Colonic mucosa (tissue), 4 donors: ENCODE measurements at regions not wholly inside any gene's neighbourhood (a gene's known extent, or its start where the extent isn't known, plus 50 kb on each side); places are given as distances from the start of the nearest gene placed in this dataset.

Experiments used
- DNase-seq: peaks from one replicate; pipeline ENCODE4 v3.0.0-alpha.2; 2020
- H3K27ac ChIP-seq: fragments of 200-600 bp; one replicate; pipeline ENCODE4 v1.8.0; 2021
- H3K27me3 ChIP-seq: fragments of 200-600 bp; one replicate; pipeline ENCODE4 v1.8.0; 2021
- H3K36me3 ChIP-seq: fragments of 200-600 bp; one replicate; pipeline ENCODE4 v1.8.0; 2021
- H3K4me1 ChIP-seq: fragments of 200-600 bp; one replicate; pipeline ENCODE4 v1.8.0; 2021; ENCODE audit warnings: mild to moderate bottlenecking
- H3K4me3 ChIP-seq: fragments of 200-600 bp; one replicate; pipeline ENCODE4 v1.8.0; 2021
- H3K9ac ChIP-seq, 2 donors: one replicate each; pipeline ENCODE4 v1.7.0; 2013; ENCODE audit warnings: control low read depth in 2 of 2, low read depth in 2 of 2, low read length in 2 of 2
- H3K9me3 ChIP-seq: fragments of 200-600 bp; one replicate; pipeline ENCODE4 v1.8.0; 2021
- intact Hi-C: fragments of 100-400 bp; cut with DNase I; formaldehyde crosslinking; loops from one replicate; pipeline ENCODE4 v1.14.1; 2022
- TF ChIP-seq, protein P1 (sequence below): fragments of 200-600 bp; IDR thresholded peaks from one replicate; pipeline ENCODE4 v1.8.0; 2022; ENCODE audit warnings: antibody characterized with exemption, mild to moderate bottlenecking
- donor health status: healthy.
- donor health status: DM: no; HTN: no; CAD: no.
- donor health status: DM: no; HTN: no; CAD: no.

GRCh38 chr16:79929260-79929965, 328.9 kb upstream of the MAF start:
- Histone ChIP-seq H3K4me3 (no peak overlapping the region), H3K9me3 (no peaks in the 10 kb centered on the region), H3K27me3 (no peaks in the 10 kb centered on the region), H3K27ac (no peak overlapping the region), H3K9ac (no peak overlapping the region), H3K36me3 (no peaks in the 10 kb centered on the region), H3K4me1 (no peaks in the 10 kb centered on the region)
- intact Hi-C loops = no loop called here
- TF ChIP-seq, protein P1, sequence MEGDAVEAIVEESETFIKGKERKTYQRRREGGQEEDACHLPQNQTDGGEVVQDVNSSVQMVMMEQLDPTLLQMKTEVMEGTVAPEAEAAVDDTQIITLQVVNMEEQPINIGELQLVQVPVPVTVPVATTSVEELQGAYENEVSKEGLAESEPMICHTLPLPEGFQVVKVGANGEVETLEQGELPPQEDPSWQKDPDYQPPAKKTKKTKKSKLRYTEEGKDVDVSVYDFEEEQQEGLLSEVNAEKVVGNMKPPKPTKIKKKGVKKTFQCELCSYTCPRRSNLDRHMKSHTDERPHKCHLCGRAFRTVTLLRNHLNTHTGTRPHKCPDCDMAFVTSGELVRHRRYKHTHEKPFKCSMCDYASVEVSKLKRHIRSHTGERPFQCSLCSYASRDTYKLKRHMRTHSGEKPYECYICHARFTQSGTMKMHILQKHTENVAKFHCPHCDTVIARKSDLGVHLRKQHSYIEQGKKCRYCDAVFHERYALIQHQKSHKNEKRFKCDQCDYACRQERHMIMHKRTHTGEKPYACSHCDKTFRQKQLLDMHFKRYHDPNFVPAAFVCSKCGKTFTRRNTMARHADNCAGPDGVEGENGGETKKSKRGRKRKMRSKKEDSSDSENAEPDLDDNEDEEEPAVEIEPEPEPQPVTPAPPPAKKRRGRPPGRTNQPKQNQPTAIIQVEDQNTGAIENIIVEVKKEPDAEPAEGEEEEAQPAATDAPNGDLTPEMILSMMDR = no peak
- DNase-seq = no peak

GRCh38 chr16:79928142-79928873, 327.8 kb upstream of the MAF start:
- H3K9ac ChIP-seq = no peak overlapping the region
- no peak overlapping the region for H3K27ac ChIP-seq
- TF ChIP-seq, protein P1 = no peak
- no peaks in the 10 kb centered on the region for H3K4me1 ChIP-seq
- H3K4me3 ChIP-seq = no peak overlapping the region
- H3K27me3 ChIP-seq = no peaks in the 10 kb centered on the region
- H3K36me3 ChIP-seq = no peaks in the 10 kb centered on the region
- H3K9me3 ChIP-seq = no peaks in the 10 kb centered on the region
- peak; percentile 33 for DNase-seq
- intact Hi-C loops = no loop called here

DNA sequence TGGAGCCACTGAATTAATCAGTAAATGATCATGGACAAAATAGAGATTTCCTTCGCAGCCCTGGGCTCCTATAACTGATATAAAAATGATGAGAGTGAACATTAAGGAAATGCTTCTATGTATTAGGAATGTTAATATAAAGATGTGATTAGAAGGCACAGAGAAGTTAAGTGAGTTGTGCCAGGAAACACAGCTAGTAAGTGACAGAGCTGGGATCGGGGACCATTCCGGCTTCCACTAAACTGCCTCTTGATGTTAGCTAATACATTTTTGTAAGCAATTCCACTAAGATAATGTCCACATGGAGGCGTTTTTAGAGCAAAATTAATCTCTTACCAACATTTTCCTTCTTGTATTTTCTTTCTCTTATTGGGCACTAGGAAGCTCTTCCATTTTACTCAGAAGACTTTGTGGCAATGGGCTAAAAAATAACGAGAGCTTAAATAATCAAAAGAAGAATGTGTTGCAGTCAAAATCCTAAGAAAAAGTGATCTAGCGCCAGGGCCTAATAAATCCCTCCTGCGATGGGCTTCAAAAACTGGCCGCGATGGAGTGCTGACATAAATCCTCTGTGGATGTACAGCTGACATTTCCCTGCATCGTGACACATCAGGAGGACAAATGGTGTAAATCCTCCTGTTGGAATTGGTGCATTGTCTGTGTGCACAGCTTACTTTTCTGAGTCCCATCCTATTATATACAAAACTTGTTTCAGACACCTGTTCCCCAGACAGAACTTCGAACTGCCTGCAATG, 326.1 kb upstream of the MAF start:
- Histone ChIP-seq H3K9ac (no peak overlapping the region), H3K9me3 (no peaks in the 10 kb centered on the region), H3K27me3 (no peaks in the 10 kb centered on the region), H3K36me3 (no peaks in the 10 kb centered on the region), H3K27ac (no peak overlapping the region), H3K4me1 (no peaks in the 10 kb centered on the region), H3K4me3 (no peak overlapping the region)
- TF ChIP-seq, protein P1 = no peak
- DNase-seq = no peak
- intact Hi-C loops = no loop called here

DNA sequence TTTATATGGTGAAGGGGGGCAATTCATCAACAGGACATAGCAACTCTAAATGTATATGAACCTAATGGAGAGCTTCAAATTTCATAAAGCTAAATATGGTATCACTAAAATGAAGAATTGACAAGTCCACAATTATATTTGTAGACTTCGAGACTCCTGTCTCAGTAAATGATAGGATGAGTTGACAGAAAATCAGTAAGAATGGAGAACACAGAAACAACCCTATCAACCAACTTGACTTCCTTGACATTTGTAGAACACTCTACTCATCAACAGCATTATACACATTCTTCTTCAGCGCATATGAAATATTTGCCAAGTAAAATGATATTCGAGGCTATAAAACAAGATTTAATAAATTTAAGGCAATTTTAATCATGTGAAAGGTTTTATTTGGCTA, 322.9 kb upstream of the MAF start:
- Histone ChIP-seq H3K4me3 (no peak overlapping the region), H3K36me3 (no peaks in the 10 kb centered on the region), H3K27ac (no peak overlapping the region), H3K9me3 (no peaks in the 10 kb centered on the region), H3K9ac (no peak overlapping the region), H3K27me3 (no peaks in the 10 kb centered on the region), H3K4me1 (no peaks in the 10 kb centered on the region)
- DNase-seq = no peak
- intact Hi-C loops = no loop called here
- TF ChIP-seq, protein P1 = no peak

- H3K9me3 ChIP-seq = no peaks in the 10 kb centered on the region
- H3K4me1 ChIP-seq = no peaks in the 10 kb centered on the region
- no peaks in the 10 kb centered on the region for H3K27me3 ChIP-seq
- H3K4me3 ChIP-seq = no peak overlapping the region
- H3K36me3 ChIP-seq = no peaks in the 10 kb centered on the region
- DNase-seq = no peak
- intact Hi-C loops = no loop called here
- TF ChIP-seq, protein P1 = no peak
- no peak overlapping the region for H3K27ac ChIP-seq
- no peak overlapping the region for H3K9ac ChIP-seq
Observed at GRCh38 chr16:79920685-79921084, 320.1 kb upstream of the MAF start.
